Natural killer cell treated with Interleukin-12 subunit alpha and Interleukin-12 subunit beta and Interleukin-15 and Interleukin-18, amount 100 ng/mL, for 72 hours (primary cell): ENCODE measurements at regions not wholly inside any gene's neighbourhood (a gene's known extent, or its start where the extent isn't known, plus 50 kb on each side); places are given as distances from the start of the nearest gene placed in this dataset.

Experiments
- ATAC-seq, 2 donors: fragments of 150-1000 bp; cut with Tn5 transposase in 1 of 2; sonication (Bioruptor Pico), chemical (Tn5 transposase) in 1 of 2; 2 replicates each; pipeline ENCODE4 v1.10.0; 2021
- DNase-seq: peaks from one replicate; pipeline ENCODE4 v3.0.0; 2022; ENCODE audit warnings: low spot score
- H3K27ac Mint-ChIP-seq, 2 donors: 1 replicate in 1 of 2; 2 replicates in 1 of 2; pipeline ENCODE4 v1.8.0; 2022; ENCODE audit warnings: mixed read lengths in 2 of 2, mild to moderate bottlenecking in 1 of 2, moderate library complexity in 1 of 2
- H3K27me3 Mint-ChIP-seq, 2 donors: 1 replicate in 1 of 2; 2 replicates in 1 of 2; pipeline ENCODE4 v1.8.0; 2022; ENCODE audit warnings: mixed read lengths in 2 of 2
- H3K36me3 Mint-ChIP-seq: one replicate; pipeline ENCODE4 v1.8.0; 2022; ENCODE audit warnings: mixed read lengths
- H3K4me1 Mint-ChIP-seq, 2 donors: 1 replicate in 1 of 2; 2 replicates in 1 of 2; pipeline ENCODE4 v1.8.0; 2022; ENCODE audit warnings: low read depth in 2 of 2, mixed read lengths in 2 of 2, mild to moderate bottlenecking in 1 of 2
- H3K4me3 Mint-ChIP-seq: one replicate; pipeline ENCODE4 v1.8.0; 2022; ENCODE audit warnings: mixed read lengths
- H3K9me3 Mint-ChIP-seq: 2 replicates; pipeline ENCODE4 v1.8.0; 2022; ENCODE audit warnings: mixed read lengths

- DNase-seq, result no peak
- no peaks in the 10 kb centered on the region for H3K36me3 Mint-ChIP-seq
- H3K9me3 Mint-ChIP-seq, result peaks cover 20% of the 10 kb centered on the region
- H3K27me3 Mint-ChIP-seq, result no peaks in the 10 kb centered on the region
- H3K4me1 Mint-ChIP-seq, result no peaks in the 10 kb centered on the region
- H3K27ac Mint-ChIP-seq, result no peak overlapping the region
- H3K4me3 Mint-ChIP-seq, result no peak overlapping the region
- ATAC-seq, result no peak
Observed at GRCh38 chr14:83779266-83779665, 1750.7 kb upstream of the FLRT2 start.

GRCh38 chr14:83780321-83780720 is 1749.6 kb upstream of the FLRT2 start:
- Mint-ChIP-seq H3K4me1 (no peaks in the 10 kb centered on the region), H3K9me3 (peaks cover 20% of the 10 kb centered on the region), H3K36me3 (no peaks in the 10 kb centered on the region), H3K27ac (no peak overlapping the region), H3K4me3 (no peak overlapping the region), H3K27me3 (no peaks in the 10 kb centered on the region)
- no peak for ATAC-seq
- no peak for DNase-seq

- H3K4me3 Mint-ChIP-seq, result no peak overlapping the region
- ATAC-seq (no peak), DNase-seq (no peak)
- H3K36me3 Mint-ChIP-seq, result peaks cover 5% of the 10 kb centered on the region
- H3K27ac Mint-ChIP-seq, result no peak overlapping the region
- no peaks in the 10 kb centered on the region for H3K4me1 Mint-ChIP-seq
- H3K9me3 Mint-ChIP-seq, result peaks cover 2% of the 10 kb centered on the region
- H3K27me3 Mint-ChIP-seq, result no peaks in the 10 kb centered on the region
Observed at GRCh38 chr14:83798421-83798820, 1731.5 kb upstream of the FLRT2 start.

- Mint-ChIP-seq H3K27me3 (no peaks in the 10 kb centered on the region), H3K9me3 (peaks cover 2% of the 10 kb centered on the region), H3K27ac (no peak overlapping the region), H3K36me3 (peaks cover 3% of the 10 kb centered on the region), H3K4me1 (no peaks in the 10 kb centered on the region), H3K4me3 (no peak overlapping the region)
- no peak for ATAC-seq
- no peak for DNase-seq
Observed at GRCh38 chr14:83799233-83799632, 1730.7 kb upstream of the FLRT2 start.

- H3K27me3 Mint-ChIP-seq, result no peaks in the 10 kb centered on the region
- H3K4me3 Mint-ChIP-seq, result no peak overlapping the region
- no peaks in the 10 kb centered on the region for H3K4me1 Mint-ChIP-seq
- no peaks in the 10 kb centered on the region for H3K36me3 Mint-ChIP-seq
- peaks cover 7% of the 10 kb centered on the region for H3K9me3 Mint-ChIP-seq
- ATAC-seq (no peak), DNase-seq (no peak)
- H3K27ac Mint-ChIP-seq, result no peak overlapping the region
Observed at GRCh38 chr14:83814896-83815295, 1715.0 kb upstream of the FLRT2 start.

GRCh38 chr14:83816761-83817160 is 1713.2 kb upstream of the FLRT2 start:
- Mint-ChIP-seq H3K36me3 (no peaks in the 10 kb centered on the region), H3K27me3 (no peaks in the 10 kb centered on the region), H3K4me3 (no peak overlapping the region), H3K4me1 (no peaks in the 10 kb centered on the region), H3K27ac (no peak overlapping the region), H3K9me3 (no peaks in the 10 kb centered on the region)
- DNase-seq, result no peak
- no peak for ATAC-seq

GRCh38 chr14:83825843-83826242 is 1704.1 kb upstream of the FLRT2 start:
- Mint-ChIP-seq H3K4me1 (no peaks in the 10 kb centered on the region), H3K27ac (no peak overlapping the region), H3K27me3 (no peaks in the 10 kb centered on the region), H3K36me3 (no peaks in the 10 kb centered on the region), H3K4me3 (no peak overlapping the region), H3K9me3 (peaks cover 10% of the 10 kb centered on the region)
- ATAC-seq (no peak), DNase-seq (no peak)

GRCh38 chr14:83826838-83827237 is 1703.1 kb upstream of the FLRT2 start:
- H3K9me3 Mint-ChIP-seq, result peaks cover 10% of the 10 kb centered on the region
- H3K27ac Mint-ChIP-seq, result no peak overlapping the region
- DNase-seq, result no peak
- H3K36me3 Mint-ChIP-seq, result no peaks in the 10 kb centered on the region
- no peak overlapping the region for H3K4me3 Mint-ChIP-seq
- ATAC-seq, result no peak
- H3K27me3 Mint-ChIP-seq, result no peaks in the 10 kb centered on the region
- H3K4me1 Mint-ChIP-seq, result no peaks in the 10 kb centered on the region

GRCh38 chr14:83827383-83827782 is 1702.6 kb upstream of the FLRT2 start:
- no peak overlapping the region for H3K4me3 Mint-ChIP-seq
- no peak overlapping the region for H3K27ac Mint-ChIP-seq
- H3K27me3 Mint-ChIP-seq, result no peaks in the 10 kb centered on the region
- peaks cover 9% of the 10 kb centered on the region for H3K9me3 Mint-ChIP-seq
- no peaks in the 10 kb centered on the region for H3K36me3 Mint-ChIP-seq
- no peak for ATAC-seq
- no peaks in the 10 kb centered on the region for H3K4me1 Mint-ChIP-seq
- no peak for DNase-seq

- no peaks in the 10 kb centered on the region for H3K27me3 Mint-ChIP-seq
- no peak for ATAC-seq
- no peak overlapping the region for H3K4me3 Mint-ChIP-seq
- DNase-seq, result no peak
- no peaks in the 10 kb centered on the region for H3K36me3 Mint-ChIP-seq
- H3K4me1 Mint-ChIP-seq, result no peaks in the 10 kb centered on the region
- H3K9me3 Mint-ChIP-seq, result peaks cover 7% of the 10 kb centered on the region
- no peak overlapping the region for H3K27ac Mint-ChIP-seq
Observed at GRCh38 chr14:83828406-83828805, 1701.5 kb upstream of the FLRT2 start.

- ATAC-seq, result no peak
- H3K27me3 Mint-ChIP-seq, result no peaks in the 10 kb centered on the region
Observed at GRCh38 chr14:83830316-83830715, 1699.6 kb upstream of the FLRT2 start.

GRCh38 chr14:83838226-83838625 is 1691.7 kb upstream of the FLRT2 start:
- Mint-ChIP-seq H3K36me3 (peaks cover 4% of the 10 kb centered on the region), H3K9me3 (peaks cover 16% of the 10 kb centered on the region), H3K27me3 (no peaks in the 10 kb centered on the region), H3K27ac (no peak overlapping the region), H3K4me3 (no peak overlapping the region), H3K4me1 (no peaks in the 10 kb centered on the region)
- no peak for DNase-seq
- ATAC-seq, result no peak

More at GRCh38 chr14:83830316-83830715, 1699.6 kb upstream of the FLRT2 start:
- no peak for DNase-seq
- H3K4me1 Mint-ChIP-seq, result no peaks in the 10 kb centered on the region
- no peak overlapping the region for H3K4me3 Mint-ChIP-seq
- H3K9me3 Mint-ChIP-seq, result peaks cover 3% of the 10 kb centered on the region
- no peak overlapping the region for H3K27ac Mint-ChIP-seq
- no peaks in the 10 kb centered on the region for H3K36me3 Mint-ChIP-seq

- no peak overlapping the region for H3K4me3 Mint-ChIP-seq
- peaks cover 19% of the 10 kb centered on the region for H3K9me3 Mint-ChIP-seq
- H3K27me3 Mint-ChIP-seq, result no peaks in the 10 kb centered on the region
- peaks cover 4% of the 10 kb centered on the region for H3K36me3 Mint-ChIP-seq
- no peak for DNase-seq
- H3K4me1 Mint-ChIP-seq, result no peaks in the 10 kb centered on the region
- no peak for ATAC-seq
- no peak overlapping the region for H3K27ac Mint-ChIP-seq
Observed at GRCh38 chr14:83842547-83842946, 1687.4 kb upstream of the FLRT2 start.

GRCh38 chr14:83847102-83847501 is 1682.8 kb upstream of the FLRT2 start:
- no peak for ATAC-seq
- DNase-seq, result no peak
- Mint-ChIP-seq H3K27me3 (no peaks in the 10 kb centered on the region), H3K36me3 (peaks cover 1% of the 10 kb centered on the region), H3K4me3 (no peak overlapping the region), H3K27ac (no peak overlapping the region), H3K4me1 (no peaks in the 10 kb centered on the region), H3K9me3 (peaks cover 4% of the 10 kb centered on the region)

GRCh38 chr14:83850092-83850491 is 1679.9 kb upstream of the FLRT2 start:
- no peak overlapping the region for H3K27ac Mint-ChIP-seq
- DNase-seq, result no peak
- H3K9me3 Mint-ChIP-seq, result peaks cover 4% of the 10 kb centered on the region
- H3K36me3 Mint-ChIP-seq, result no peaks in the 10 kb centered on the region
- ATAC-seq, result no peak
- no peaks in the 10 kb centered on the region for H3K4me1 Mint-ChIP-seq
- H3K27me3 Mint-ChIP-seq, result no peaks in the 10 kb centered on the region
- H3K4me3 Mint-ChIP-seq, result no peak overlapping the region
